Activated CD8-positive, alpha-beta T cell treated with anti-CD3 and anti-CD28 coated beads for 36 hours (primary cell): ENCODE measurements at regions not wholly inside any gene's neighbourhood (a gene's known extent, or its start where the extent isn't known, plus 50 kb on each side); places are given as distances from the start of the nearest gene placed in this dataset.

Experiments used
- ATAC-seq: fragments of 200-7000 bp; cut with Tn5 transposase; one replicate; pipeline ENCODE4 v1.10.0; 2021; ENCODE audit warnings: mild to moderate bottlenecking, moderate library complexity
- CTCF ChIA-PET: fragments of 350-600 bp; sonication (Branson Sonifier 250); formaldehyde crosslinking; loops from one replicate; lab custom pipeline; 2021; ENCODE audit warnings: antibody characterized with exemption; lab: Charles Lee
- POLR2A ChIA-PET: fragments of 350-600 bp; sonication (Branson Sonifier 250); formaldehyde crosslinking; loops from one replicate; lab custom pipeline; 2021; ENCODE audit warnings: antibody characterized with exemption; lab: Charles Lee
- DNase-seq: peaks from one replicate; pipeline ENCODE4 v3.0.0-alpha.2; 2020
- H3K27ac Mint-ChIP-seq: one replicate; pipeline ENCODE4 v1.8.0; 2021; ENCODE audit warnings: mild to moderate bottlenecking, mixed read lengths
- H3K27me3 Mint-ChIP-seq: one replicate; pipeline ENCODE4 v1.8.0; 2021; ENCODE audit warnings: mixed read lengths
- H3K36me3 Mint-ChIP-seq: one replicate; pipeline ENCODE4 v1.8.0; 2021; ENCODE audit warnings: low read depth, mixed read lengths
- H3K4me1 Mint-ChIP-seq: one replicate; pipeline ENCODE4 v1.8.0; 2021; ENCODE audit warnings: low read depth, mixed read lengths
- H3K4me3 Mint-ChIP-seq: one replicate; pipeline ENCODE4 v1.8.0; 2021; ENCODE audit warnings: mild to moderate bottlenecking, moderate library complexity, mixed read lengths
- H3K9me3 Mint-ChIP-seq: one replicate; pipeline ENCODE4 v1.8.0; 2021; ENCODE audit warnings: mixed read lengths
- intact Hi-C: fragments of 100-400 bp; cut with micrococcal nuclease; formaldehyde crosslinking; loops from one replicate; pipeline ENCODE4 v1.10.0; 2022
- TF ChIP-seq, protein P1 (sequence below): fragments of 200-600 bp; IDR thresholded peaks from one replicate; pipeline ENCODE4 v1.8.0; 2022; ENCODE audit warnings: antibody characterized with exemption, mild to moderate bottlenecking

DNA sequence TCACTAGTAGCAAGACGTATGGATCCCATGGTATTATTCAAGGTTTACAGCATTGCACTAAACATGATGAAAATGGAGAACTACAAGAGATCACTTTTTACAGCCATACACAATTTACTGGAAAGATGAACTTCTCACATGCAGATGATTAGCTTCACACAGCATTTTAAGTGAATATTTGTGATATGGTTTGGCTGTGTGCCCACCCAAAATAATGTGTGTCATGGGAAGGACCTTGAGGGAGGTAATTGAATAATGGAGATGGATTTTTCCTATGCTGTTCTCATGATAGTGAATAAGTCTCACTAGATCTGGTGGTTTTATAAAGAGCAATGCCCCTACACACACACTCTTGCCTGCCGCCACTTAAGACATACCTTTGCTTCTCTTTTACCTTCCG lies 662.0 kb upstream of the CCDC54 start:
- H3K9me3 Mint-ChIP-seq = no peaks in the 10 kb centered on the region
- ATAC-seq = no peak
- TF ChIP-seq, protein P1, sequence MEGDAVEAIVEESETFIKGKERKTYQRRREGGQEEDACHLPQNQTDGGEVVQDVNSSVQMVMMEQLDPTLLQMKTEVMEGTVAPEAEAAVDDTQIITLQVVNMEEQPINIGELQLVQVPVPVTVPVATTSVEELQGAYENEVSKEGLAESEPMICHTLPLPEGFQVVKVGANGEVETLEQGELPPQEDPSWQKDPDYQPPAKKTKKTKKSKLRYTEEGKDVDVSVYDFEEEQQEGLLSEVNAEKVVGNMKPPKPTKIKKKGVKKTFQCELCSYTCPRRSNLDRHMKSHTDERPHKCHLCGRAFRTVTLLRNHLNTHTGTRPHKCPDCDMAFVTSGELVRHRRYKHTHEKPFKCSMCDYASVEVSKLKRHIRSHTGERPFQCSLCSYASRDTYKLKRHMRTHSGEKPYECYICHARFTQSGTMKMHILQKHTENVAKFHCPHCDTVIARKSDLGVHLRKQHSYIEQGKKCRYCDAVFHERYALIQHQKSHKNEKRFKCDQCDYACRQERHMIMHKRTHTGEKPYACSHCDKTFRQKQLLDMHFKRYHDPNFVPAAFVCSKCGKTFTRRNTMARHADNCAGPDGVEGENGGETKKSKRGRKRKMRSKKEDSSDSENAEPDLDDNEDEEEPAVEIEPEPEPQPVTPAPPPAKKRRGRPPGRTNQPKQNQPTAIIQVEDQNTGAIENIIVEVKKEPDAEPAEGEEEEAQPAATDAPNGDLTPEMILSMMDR = no peak
- H3K4me1 Mint-ChIP-seq = no peaks in the 10 kb centered on the region
- H3K36me3 Mint-ChIP-seq = no peaks in the 10 kb centered on the region
- no peak overlapping the region for H3K27ac Mint-ChIP-seq
- CTCF ChIA-PET = no interaction called here
- H3K4me3 Mint-ChIP-seq = no peak overlapping the region
- POLR2A ChIA-PET = no interaction called here
- intact Hi-C loops = no loop called here
- DNase-seq = no peak
- peaks cover 4% of the 10 kb centered on the region for H3K27me3 Mint-ChIP-seq

DNA sequence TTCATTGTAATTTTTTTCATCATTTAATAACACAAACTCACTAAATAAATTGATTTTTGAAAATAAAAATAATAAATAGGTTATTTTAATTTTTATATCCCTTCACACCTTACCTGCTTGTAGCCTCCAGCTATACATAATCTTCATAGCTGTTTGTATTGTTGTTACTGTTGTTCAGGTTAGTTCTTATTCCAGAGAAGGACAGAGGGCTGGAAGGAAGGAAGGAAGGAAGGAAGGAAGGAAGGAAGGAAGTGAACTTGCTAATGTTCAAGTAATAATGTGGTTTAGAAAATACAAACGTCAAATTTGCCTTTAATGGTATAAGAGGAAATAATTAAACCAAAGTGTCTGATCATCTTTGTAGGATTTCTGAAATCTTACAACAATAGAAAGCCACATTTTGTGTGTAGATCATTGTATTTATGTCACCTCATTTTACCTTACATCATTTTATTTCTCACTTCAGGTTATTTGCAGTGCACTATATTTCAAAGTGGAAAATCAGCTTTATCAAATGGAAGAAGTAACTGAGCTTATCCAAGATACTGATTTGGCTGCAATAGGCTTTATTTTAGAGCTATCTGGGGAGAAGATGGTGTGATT lies 660.0 kb upstream of the CCDC54 start:
- no peak for ATAC-seq
- intact Hi-C loops = no loop called here
- TF ChIP-seq, protein P1 = no peak
- Mint-ChIP-seq H3K27me3 (peaks cover 4% of the 10 kb centered on the region), H3K4me1 (no peaks in the 10 kb centered on the region), H3K4me3 (no peak overlapping the region), H3K36me3 (no peaks in the 10 kb centered on the region), H3K27ac (no peak overlapping the region), H3K9me3 (no peaks in the 10 kb centered on the region)
- ChIA-PET POLR2A (no interaction called here), CTCF (no interaction called here)
- no peak for DNase-seq

DNA sequence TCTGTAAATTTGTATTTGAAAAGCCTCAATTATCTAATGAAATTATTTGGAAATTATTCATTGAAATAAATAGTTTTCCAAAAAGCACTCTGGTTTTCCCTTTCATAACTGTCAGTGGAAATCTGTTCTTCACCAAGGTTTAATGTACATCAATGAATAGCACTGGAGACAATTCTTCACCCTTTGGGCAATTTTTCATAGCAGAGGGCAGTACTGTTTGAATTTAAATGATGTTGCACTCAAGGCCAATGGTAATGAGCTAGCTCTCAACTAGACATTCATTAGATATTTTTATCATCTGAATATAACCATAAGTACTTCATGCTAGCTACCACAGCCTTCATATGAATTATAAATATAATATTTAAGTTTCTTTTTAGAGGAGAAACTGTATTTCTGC lies 658.2 kb upstream of the CCDC54 start:
- no peaks in the 10 kb centered on the region for H3K36me3 Mint-ChIP-seq
- ATAC-seq = no peak
- DNase-seq = no peak
- H3K27me3 Mint-ChIP-seq = peaks cover 6% of the 10 kb centered on the region
- no peaks in the 10 kb centered on the region for H3K9me3 Mint-ChIP-seq
- H3K4me3 Mint-ChIP-seq = no peak overlapping the region
- H3K4me1 Mint-ChIP-seq = no peaks in the 10 kb centered on the region
- intact Hi-C loops = no loop called here
- TF ChIP-seq, protein P1 = no peak
- POLR2A ChIA-PET = no interaction called here
- no peak overlapping the region for H3K27ac Mint-ChIP-seq
- CTCF ChIA-PET = no interaction called here

DNA sequence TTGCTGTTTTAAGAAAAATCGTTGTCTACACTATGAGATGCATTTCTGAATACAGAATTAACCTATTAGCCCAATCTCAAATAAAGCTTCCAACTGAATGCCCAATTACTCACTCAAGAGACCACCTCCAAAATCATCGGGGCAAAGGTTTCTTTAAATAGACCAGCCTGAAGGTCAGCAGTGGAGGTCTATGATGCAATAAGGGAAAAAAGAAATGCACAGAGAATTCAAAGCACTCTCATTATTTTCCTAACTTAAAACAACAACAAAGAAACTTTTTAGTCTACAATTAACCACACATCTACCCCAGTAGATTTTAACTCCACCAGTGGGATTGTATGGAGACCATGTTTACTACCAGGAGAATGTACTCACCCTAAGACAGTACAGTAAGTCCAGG lies 657.7 kb upstream of the CCDC54 start:
- ChIA-PET POLR2A (no interaction called here), CTCF (no interaction called here)
- DNase-seq (no peak), ATAC-seq (no peak)
- Mint-ChIP-seq H3K4me3 (no peak overlapping the region), H3K27ac (no peak overlapping the region), H3K4me1 (no peaks in the 10 kb centered on the region), H3K9me3 (no peaks in the 10 kb centered on the region), H3K36me3 (no peaks in the 10 kb centered on the region), H3K27me3 (peaks cover 7% of the 10 kb centered on the region)
- TF ChIP-seq, protein P1 = no peak
- intact Hi-C loops = no loop called here

DNA sequence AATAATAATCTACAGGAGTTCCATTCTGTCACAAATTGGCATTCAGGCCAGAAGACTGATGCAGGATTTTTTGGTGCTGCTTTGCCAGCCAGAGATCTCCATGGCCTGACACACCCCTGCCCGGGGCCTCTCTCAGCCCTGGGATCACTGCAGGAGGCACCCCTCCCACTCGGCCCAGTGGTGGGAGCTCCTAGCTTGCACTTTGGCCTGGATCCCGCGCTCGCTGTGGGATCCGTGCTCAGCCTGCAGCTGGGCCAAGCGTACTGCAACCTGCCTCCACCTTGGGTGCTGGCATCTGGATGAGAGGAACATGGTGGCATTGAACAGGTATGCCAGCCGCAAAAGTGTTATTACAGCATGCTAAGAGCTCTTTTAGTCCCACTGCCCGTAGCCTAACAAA lies 656.7 kb upstream of the CCDC54 start:
- H3K27ac Mint-ChIP-seq = no peak overlapping the region
- H3K4me3 Mint-ChIP-seq = no peak overlapping the region
- DNase-seq = no peak
- H3K4me1 Mint-ChIP-seq = no peaks in the 10 kb centered on the region
- H3K36me3 Mint-ChIP-seq = no peaks in the 10 kb centered on the region
- no peaks in the 10 kb centered on the region for H3K9me3 Mint-ChIP-seq
- H3K27me3 Mint-ChIP-seq = peaks cover 6% of the 10 kb centered on the region
- CTCF ChIA-PET = no interaction called here
- TF ChIP-seq, protein P1 = no peak
- POLR2A ChIA-PET = no interaction called here
- no peak for ATAC-seq
- intact Hi-C loops = no loop called here
